ENCODE measurements at regions not wholly inside any gene's neighbourhood (a gene's known extent, or its start where the extent isn't known, plus 50 kb on each side); places are given as distances from the start of the nearest gene placed in this dataset.

GRCh38 chr9:74317235-74317634, 179.9 kb upstream of the RORB start:
- no peak for TF ChIP-seq CTCF (conservative IDR thresholded peaks at IDR 0.05; ENCODE audit: low read length)
- TF ChIP-seq EZH2phosphoT487 (IDR thresholded peaks at IDR 0.05; ENCODE audit: borderline replicate concordance) = no peak

All from Loucy (cell line).